ENCODE measurements at regions not wholly inside any gene's neighbourhood (a gene's known extent, or its start where the extent isn't known, plus 50 kb on each side); places are given as distances from the start of the nearest gene placed in this dataset.

DNA sequence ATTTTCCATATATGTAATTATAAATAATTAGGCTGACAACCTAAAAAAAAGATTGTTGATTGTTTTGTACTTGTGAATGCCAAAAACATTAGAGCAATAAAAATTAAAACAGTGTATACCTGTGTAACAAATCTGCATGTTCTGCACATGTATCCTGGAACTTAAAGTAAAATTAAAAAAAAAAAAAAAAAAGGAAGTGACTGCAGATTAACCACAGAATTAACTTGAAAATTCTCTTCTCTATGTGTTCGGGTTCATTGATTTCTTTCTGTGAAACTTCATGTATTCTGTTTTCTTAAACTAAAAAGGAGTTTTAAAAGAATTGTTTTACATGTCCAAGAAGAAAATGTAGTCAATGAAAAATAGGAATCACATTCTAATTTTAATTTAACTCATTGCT lies 95.7 kb downstream of the FASLG start:
- Histone ChIP-seq H3K27ac (replicated peaks) (no peak overlapping the region), H3K27me3 (ENCODE audit: insufficient read depth, poor library complexity, severe bottlenecking) (no peaks in the 10 kb centered on the region), H3K4me3 (replicated peaks; ENCODE audit: insufficient read depth, low read length) (no peak overlapping the region)
- TF ChIP-seq, protein P1, sequence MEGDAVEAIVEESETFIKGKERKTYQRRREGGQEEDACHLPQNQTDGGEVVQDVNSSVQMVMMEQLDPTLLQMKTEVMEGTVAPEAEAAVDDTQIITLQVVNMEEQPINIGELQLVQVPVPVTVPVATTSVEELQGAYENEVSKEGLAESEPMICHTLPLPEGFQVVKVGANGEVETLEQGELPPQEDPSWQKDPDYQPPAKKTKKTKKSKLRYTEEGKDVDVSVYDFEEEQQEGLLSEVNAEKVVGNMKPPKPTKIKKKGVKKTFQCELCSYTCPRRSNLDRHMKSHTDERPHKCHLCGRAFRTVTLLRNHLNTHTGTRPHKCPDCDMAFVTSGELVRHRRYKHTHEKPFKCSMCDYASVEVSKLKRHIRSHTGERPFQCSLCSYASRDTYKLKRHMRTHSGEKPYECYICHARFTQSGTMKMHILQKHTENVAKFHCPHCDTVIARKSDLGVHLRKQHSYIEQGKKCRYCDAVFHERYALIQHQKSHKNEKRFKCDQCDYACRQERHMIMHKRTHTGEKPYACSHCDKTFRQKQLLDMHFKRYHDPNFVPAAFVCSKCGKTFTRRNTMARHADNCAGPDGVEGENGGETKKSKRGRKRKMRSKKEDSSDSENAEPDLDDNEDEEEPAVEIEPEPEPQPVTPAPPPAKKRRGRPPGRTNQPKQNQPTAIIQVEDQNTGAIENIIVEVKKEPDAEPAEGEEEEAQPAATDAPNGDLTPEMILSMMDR (IDR thresholded peaks at IDR 0.05; ENCODE audit: insufficient read depth, low read length) = no peak
- TF ChIP-seq, protein P2, sequence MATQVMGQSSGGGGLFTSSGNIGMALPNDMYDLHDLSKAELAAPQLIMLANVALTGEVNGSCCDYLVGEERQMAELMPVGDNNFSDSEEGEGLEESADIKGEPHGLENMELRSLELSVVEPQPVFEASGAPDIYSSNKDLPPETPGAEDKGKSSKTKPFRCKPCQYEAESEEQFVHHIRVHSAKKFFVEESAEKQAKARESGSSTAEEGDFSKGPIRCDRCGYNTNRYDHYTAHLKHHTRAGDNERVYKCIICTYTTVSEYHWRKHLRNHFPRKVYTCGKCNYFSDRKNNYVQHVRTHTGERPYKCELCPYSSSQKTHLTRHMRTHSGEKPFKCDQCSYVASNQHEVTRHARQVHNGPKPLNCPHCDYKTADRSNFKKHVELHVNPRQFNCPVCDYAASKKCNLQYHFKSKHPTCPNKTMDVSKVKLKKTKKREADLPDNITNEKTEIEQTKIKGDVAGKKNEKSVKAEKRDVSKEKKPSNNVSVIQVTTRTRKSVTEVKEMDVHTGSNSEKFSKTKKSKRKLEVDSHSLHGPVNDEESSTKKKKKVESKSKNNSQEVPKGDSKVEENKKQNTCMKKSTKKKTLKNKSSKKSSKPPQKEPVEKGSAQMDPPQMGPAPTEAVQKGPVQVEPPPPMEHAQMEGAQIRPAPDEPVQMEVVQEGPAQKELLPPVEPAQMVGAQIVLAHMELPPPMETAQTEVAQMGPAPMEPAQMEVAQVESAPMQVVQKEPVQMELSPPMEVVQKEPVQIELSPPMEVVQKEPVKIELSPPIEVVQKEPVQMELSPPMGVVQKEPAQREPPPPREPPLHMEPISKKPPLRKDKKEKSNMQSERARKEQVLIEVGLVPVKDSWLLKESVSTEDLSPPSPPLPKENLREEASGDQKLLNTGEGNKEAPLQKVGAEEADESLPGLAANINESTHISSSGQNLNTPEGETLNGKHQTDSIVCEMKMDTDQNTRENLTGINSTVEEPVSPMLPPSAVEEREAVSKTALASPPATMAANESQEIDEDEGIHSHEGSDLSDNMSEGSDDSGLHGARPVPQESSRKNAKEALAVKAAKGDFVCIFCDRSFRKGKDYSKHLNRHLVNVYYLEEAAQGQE (IDR thresholded peaks at IDR 0.05; ENCODE audit: insufficient replicate concordance, low read depth) = no peak
- no peak for TF ChIP-seq GABPA (IDR thresholded peaks at IDR 0.05; ENCODE audit: low read depth)
- TF ChIP-seq SPI1 (IDR thresholded peaks at IDR 0.05; ENCODE audit: borderline replicate concordance, low read depth) = peak; percentile 75
- TF ChIP-seq POLR2AphosphoS5 (IDR thresholded peaks at IDR 0.05; ENCODE audit: low read depth) = no peak
- DNase-seq (ENCODE audit: low read depth in 1 of 2, low spot score in 1 of 2) = no peak

DNA sequence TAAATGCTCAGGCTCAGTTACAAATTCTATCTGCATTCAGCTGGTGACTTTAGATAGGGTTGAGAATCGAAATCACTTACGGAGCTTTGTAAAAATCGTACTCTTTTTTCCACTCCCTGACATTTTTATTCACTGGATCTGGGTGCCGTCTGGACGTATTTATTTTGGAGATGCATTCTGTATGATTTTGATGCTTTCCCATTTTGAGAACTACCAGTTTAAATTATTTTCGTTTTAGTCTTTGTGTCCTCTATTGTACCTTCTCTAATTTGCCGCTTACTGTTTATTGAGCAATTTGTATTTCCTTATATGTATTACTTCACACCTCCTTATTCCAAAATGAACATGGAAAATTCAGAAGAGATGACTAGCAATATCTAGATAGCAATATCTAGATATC lies 96.2 kb downstream of the FASLG start:
- H3K4me3 ChIP-seq (replicated peaks; ENCODE audit: insufficient read depth, low read length) = no peak overlapping the region
- H3K27ac ChIP-seq (replicated peaks) = no peak overlapping the region
- H3K27me3 ChIP-seq (ENCODE audit: insufficient read depth, poor library complexity, severe bottlenecking) = no peaks in the 10 kb centered on the region
- TF ChIP-seq, protein P1 (IDR thresholded peaks at IDR 0.05; ENCODE audit: insufficient read depth, low read length) = no peak
- TF ChIP-seq POLR2AphosphoS5 (IDR thresholded peaks at IDR 0.05; ENCODE audit: low read depth) (no peak), GABPA (IDR thresholded peaks at IDR 0.05; ENCODE audit: low read depth) (no peak), SPI1 (IDR thresholded peaks at IDR 0.05; ENCODE audit: borderline replicate concordance, low read depth) (no peak)
- TF ChIP-seq, protein P2 (IDR thresholded peaks at IDR 0.05; ENCODE audit: insufficient replicate concordance, low read depth) = no peak
- DNase-seq (ENCODE audit: low read depth in 1 of 2, low spot score in 1 of 2) = no peak

- DNase-seq (ENCODE audit: low read depth in 1 of 2, low spot score in 1 of 2) = no peak
- Histone ChIP-seq H3K27ac (replicated peaks) (no peak overlapping the region), H3K4me3 (replicated peaks; ENCODE audit: insufficient read depth, low read length) (no peak overlapping the region), H3K27me3 (ENCODE audit: insufficient read depth, poor library complexity, severe bottlenecking) (no peaks in the 10 kb centered on the region)
- TF ChIP-seq, protein P2 (IDR thresholded peaks at IDR 0.05; ENCODE audit: insufficient replicate concordance, low read depth) = no peak
- TF ChIP-seq SPI1 (IDR thresholded peaks at IDR 0.05; ENCODE audit: borderline replicate concordance, low read depth) (no peak), POLR2AphosphoS5 (IDR thresholded peaks at IDR 0.05; ENCODE audit: low read depth) (no peak), GABPA (IDR thresholded peaks at IDR 0.05; ENCODE audit: low read depth) (no peak)
- TF ChIP-seq, protein P1 (IDR thresholded peaks at IDR 0.05; ENCODE audit: insufficient read depth, low read length) = no peak
These were observed 97.1 kb downstream of the FASLG start for GRCh38 chr1:172756024-172756423.
